ENCODE measurements at regions not wholly inside any gene's neighbourhood (a gene's known extent, or its start where the extent isn't known, plus 50 kb on each side); places are given as distances from the start of the nearest gene placed in this dataset.

GRCh38 chr20:24873025-24873620 lies 75.9 kb upstream of the CST7 start:
- Histone ChIP-seq H3K9me3 (replicated peaks; ENCODE audit: control insufficient read depth, insufficient read depth, low read depth, low read length) (no peaks in the 10 kb centered on the region), H3K36me3 (ENCODE audit: control insufficient read depth, insufficient read depth, low read length) (no peaks in the 10 kb centered on the region), H3K4me2 (ENCODE audit: insufficient read depth, low read length) (no peak overlapping the region), H3K9ac (ENCODE audit: insufficient read depth in 1 of 2, low read depth in 2 of 2, low read length in 2 of 2) (no peak overlapping the region), H3K79me2 (ENCODE audit: control insufficient read depth, insufficient read depth, low read length) (no peaks in the 10 kb centered on the region), H2AFZ (ENCODE audit: low read depth, low read length) (no peak overlapping the region), H3K4me1 (replicated peaks in 1 of 2; ENCODE audit: control insufficient read depth in 2 of 2, insufficient read depth in 2 of 2, low read length in 2 of 2) (no peaks in the 10 kb centered on the region), H3K27ac (ENCODE audit: extremely low read depth, low read depth, low read length) (no peak overlapping the region), H4K20me1 (replicated peaks; ENCODE audit: control insufficient read depth, insufficient read depth, low read length) (no peaks in the 10 kb centered on the region), H3K27me3 (ENCODE audit: control insufficient read depth in 2 of 2, insufficient read depth in 2 of 2, low read length in 2 of 2) (no peaks in the 10 kb centered on the region; a peak in 1 of 5 replicates), H3K4me3 (no peak overlapping the region), H3K9me1 (ENCODE audit: control insufficient read depth, insufficient read depth, low read length) (no peaks in the 10 kb centered on the region)
- WGBS (ENCODE audit: insufficient coverage, low coverage, missing lambda C conversion rate) = 0% methylated on average over 15 of the region's 26 CpGs
- TF ChIP-seq RCOR1 (IDR thresholded peaks at IDR 0.05; ENCODE audit: borderline replicate concordance in 1 of 2, low read depth in 2 of 2, low read length in 2 of 2) (no peak), HDGF (IDR thresholded peaks at IDR 0.05) (no peak), ZBTB26 (CRISPR knock-in tag; IDR thresholded peaks at IDR 0.05) (no peak), PHF8 (IDR thresholded peaks at IDR 0.05; ENCODE audit: borderline replicate concordance, low read length) (no peak), ZNF124 (CRISPR knock-in tag; IDR thresholded peaks at IDR 0.05) (no peak), BCOR (IDR thresholded peaks at IDR 0.05) (no peak), MCM2 (IDR thresholded peaks at IDR 0.05; ENCODE audit: low read depth) (no peak), SIN3A (IDR thresholded peaks at IDR 0.05; ENCODE audit: borderline replicate concordance in 2 of 2, control insufficient read depth in 1 of 2, low read depth in 2 of 2, low read length in 2 of 2) (no peak), TCFL5 (CRISPR knock-in tag; conservative IDR thresholded peaks at IDR 0.05) (no peak), ZFPM2 (CRISPR knock-in tag; IDR thresholded peaks at IDR 0.05) (no peak)
- TF ChIP-seq, protein P1, sequence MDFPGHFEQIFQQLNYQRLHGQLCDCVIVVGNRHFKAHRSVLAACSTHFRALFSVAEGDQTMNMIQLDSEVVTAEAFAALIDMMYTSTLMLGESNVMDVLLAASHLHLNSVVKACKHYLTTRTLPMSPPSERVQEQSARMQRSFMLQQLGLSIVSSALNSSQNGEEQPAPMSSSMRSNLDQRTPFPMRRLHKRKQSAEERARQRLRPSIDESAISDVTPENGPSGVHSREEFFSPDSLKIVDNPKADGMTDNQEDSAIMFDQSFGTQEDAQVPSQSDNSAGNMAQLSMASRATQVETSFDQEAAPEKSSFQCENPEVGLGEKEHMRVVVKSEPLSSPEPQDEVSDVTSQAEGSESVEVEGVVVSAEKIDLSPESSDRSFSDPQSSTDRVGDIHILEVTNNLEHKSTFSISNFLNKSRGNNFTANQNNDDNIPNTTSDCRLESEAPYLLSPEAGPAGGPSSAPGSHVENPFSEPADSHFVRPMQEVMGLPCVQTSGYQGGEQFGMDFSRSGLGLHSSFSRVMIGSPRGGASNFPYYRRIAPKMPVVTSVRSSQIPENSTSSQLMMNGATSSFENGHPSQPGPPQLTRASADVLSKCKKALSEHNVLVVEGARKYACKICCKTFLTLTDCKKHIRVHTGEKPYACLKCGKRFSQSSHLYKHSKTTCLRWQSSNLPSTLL (IDR thresholded peaks at IDR 0.05) = no peak
- ChIA-PET POLR2A (no interaction called here), CTCF (ENCODE audit: low intra/inter-chr PET ratio) (no interaction called here)
- no TSS peak for BruUV-seq (replicated peaks)
- no peak for ATAC-seq
- intact Hi-C loops (cut with micrococcal nuclease) = no loop called here
- no peak for FAIRE-seq
- no peak for DNase-seq (ENCODE audit: extremely low read depth in 1 of 4, low spot score in 3 of 4)
- in situ Hi-C loops (cut with MboI) = no loop called here
